22Rv1 (cell line): ENCODE measurements at regions not wholly inside any gene's neighbourhood (a gene's known extent, or its start where the extent isn't known, plus 50 kb on each side); places are given as distances from the start of the nearest gene placed in this dataset.

Source experiments
- H3K27ac ChIP-seq: fragments of 450-650 bp; 2 replicates; pipeline ENCODE4 v1.5.1; 2017
- ZFX ChIP-seq: fragments of 450-650 bp; IDR thresholded peaks from 2 replicates; pipeline ENCODE4 v1.6.1; 2017; ENCODE audit warnings: antibody characterized with exemption, borderline replicate concordance
- TF ChIP-seq, protein P1 (sequence below): fragments of 450-650 bp; IDR thresholded peaks from 2 replicates; pipeline ENCODE4 v1.5.1; 2017; ENCODE audit warnings: mild to moderate bottlenecking

DNA sequence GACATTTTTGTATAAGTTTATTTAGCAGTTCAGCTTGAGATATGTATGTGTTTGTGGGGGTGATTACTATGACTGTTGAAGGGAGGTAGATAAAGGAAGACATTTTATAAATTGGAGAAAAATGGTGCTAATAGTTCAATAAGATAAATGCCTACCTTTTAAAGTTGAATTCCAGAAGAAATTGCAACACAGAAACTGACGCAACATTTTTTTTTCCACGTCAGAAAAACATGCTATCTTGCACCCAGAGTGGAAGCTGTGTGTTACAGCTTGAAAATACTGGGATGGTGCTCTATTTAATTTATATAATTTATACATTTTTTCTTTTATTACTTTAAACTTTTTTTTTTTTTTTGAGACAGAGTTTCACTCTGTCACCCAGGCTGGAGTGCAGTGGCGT is 171.7 kb downstream of the WNT5A start:
- TF ChIP-seq, protein P1, sequence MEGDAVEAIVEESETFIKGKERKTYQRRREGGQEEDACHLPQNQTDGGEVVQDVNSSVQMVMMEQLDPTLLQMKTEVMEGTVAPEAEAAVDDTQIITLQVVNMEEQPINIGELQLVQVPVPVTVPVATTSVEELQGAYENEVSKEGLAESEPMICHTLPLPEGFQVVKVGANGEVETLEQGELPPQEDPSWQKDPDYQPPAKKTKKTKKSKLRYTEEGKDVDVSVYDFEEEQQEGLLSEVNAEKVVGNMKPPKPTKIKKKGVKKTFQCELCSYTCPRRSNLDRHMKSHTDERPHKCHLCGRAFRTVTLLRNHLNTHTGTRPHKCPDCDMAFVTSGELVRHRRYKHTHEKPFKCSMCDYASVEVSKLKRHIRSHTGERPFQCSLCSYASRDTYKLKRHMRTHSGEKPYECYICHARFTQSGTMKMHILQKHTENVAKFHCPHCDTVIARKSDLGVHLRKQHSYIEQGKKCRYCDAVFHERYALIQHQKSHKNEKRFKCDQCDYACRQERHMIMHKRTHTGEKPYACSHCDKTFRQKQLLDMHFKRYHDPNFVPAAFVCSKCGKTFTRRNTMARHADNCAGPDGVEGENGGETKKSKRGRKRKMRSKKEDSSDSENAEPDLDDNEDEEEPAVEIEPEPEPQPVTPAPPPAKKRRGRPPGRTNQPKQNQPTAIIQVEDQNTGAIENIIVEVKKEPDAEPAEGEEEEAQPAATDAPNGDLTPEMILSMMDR: no peak

DNA sequence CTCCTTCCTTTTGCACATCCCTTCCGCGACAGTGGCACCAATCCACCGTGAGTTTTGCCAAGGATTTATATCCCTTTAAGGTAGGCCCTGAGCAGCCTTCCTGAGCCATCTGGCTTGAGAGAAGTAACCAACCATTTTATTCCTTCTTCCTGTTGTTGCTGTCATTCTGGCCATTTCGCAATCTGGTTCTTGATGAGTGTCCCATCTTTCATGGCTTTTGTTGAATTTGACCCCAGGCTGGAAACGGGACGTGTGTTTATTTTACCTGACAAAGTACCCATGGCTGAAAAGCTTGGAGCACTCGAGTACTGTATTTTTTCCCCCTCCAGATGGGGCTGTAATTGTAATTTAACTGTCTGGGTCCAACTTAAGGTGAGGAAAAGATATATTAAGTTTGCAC is 173.4 kb downstream of the WNT5A start:
- no peak overlapping the region for H3K27ac ChIP-seq
- TF ChIP-seq, protein P1: no peak
- TF ChIP-seq ZFX: no peak

More for the DNA sequence above, 171.7 kb downstream of the WNT5A start:
- H3K27ac ChIP-seq: no peak overlapping the region

DNA sequence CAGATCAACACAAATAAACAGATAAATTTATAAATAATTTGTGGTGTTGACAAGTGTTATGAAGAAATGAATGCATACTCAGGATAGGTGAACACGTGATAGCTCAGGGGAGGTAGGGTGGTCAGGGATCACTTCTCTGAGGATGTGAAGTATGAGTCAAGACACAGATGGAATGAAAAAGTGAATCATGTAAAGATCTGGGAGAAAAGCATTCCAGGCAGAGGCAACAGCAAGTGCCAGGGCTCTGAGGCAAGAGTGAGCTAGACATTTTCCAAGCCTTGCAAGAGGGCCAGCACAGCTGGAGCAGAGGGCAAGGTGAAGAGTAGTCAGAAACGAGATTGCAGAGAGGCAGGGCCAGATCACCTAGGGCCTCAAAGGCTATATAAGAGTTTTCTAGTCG is 177.8 kb downstream of the WNT5A start:
- TF ChIP-seq, protein P1: no peak
- no peak for TF ChIP-seq ZFX
- H3K27ac ChIP-seq: no peak overlapping the region

DNA sequence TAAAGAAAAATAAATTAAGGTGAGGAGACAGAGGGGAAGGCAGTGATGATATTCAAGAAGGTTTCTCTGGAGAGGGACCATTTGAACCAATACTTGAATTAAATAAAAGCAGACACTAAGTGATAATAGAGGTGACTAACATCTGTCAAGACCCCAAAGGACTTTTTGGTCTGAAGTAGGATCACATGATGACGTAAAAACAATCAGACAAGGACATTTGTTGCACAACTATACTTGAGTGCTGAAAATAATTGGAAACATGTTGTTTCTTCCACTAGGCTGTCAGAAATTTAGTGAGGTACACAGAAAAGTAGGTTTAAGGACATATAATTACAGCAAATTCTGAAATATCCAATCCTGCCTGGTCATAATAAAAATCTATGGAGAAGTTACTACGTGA is 179.5 kb downstream of the WNT5A start:
- no peak overlapping the region for H3K27ac ChIP-seq
- TF ChIP-seq ZFX: no peak
- TF ChIP-seq, protein P1: no peak

DNA sequence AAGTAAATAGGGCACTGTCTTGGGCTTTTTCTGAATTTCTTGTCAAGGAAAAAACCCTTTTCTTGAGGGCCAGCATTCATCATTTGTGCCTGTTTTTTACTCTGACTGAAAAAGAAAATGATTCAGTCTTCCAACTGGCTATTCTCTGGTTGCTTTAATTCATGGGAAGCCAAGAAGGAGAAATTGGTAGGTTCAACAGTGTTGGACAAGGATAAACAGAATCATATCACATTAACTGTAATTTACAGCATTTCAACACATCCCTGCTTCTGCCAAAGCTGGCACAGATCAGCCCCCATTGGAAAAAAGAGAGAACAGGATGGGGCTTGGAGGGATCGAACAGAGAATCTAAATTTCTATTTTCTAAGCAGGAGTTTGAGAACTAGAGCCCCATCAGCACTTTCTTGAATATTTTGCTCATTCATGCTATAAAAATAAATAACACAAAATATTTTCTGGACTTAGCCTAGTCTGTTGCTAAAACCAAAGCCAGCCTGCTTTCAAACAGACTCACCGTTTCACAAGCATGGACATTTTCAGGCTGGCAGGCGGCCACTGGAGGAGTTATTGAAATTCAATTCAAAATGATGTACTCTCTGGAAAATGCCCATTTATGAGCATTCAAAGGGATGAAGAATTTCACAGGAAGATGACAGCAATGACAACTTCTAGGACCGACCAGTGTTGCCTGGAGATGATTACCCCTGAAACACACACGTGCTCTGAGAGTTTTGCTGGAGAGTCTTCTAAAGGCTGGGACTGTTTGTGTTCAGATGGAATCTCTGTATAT is 181.2 kb downstream of the WNT5A start:
- TF ChIP-seq, protein P1: no peak
- H3K27ac ChIP-seq: no peak overlapping the region

DNA sequence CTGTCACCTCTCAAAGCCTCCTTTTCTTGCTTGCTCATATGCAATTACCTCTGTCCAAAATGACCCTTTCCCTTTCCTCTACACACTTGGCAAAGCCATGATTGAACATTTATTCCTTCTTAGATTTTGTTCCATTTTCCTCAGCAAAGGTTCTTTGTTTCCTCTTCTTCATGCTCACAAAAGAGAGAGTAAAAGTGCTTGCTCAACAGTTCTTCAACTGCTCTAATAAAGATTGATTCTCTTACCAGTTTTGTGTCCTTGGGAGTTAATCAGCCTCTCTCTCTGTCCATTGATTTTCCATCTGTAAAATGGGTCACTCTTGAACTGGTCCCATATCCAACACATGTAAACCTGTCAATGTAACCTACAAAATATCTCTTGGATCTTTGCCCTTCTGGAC is 186.4 kb downstream of the WNT5A start:
- TF ChIP-seq, protein P1: no peak
- no peak for TF ChIP-seq ZFX

DNA sequence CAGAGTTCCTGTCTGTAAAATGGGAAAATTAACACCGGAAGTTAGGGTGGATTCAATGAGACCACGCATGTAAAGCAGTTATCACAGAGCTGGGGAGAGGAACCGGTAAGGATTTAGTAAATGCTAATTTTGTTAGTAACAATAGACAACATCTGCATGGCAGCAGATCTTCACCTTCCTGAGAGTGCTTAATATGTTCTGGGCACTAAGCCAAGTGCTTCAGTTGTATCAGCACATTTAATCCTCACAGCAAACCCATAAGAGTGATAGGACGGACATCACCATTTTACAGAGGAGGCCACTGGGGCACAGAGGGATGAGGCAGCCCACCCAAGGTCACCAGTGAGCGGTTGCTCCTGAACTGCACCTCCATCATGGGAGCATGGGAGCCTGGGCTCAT is 189.4 kb downstream of the WNT5A start:
- no peak overlapping the region for H3K27ac ChIP-seq
- no peak for TF ChIP-seq ZFX
- TF ChIP-seq, protein P1: no peak

More for the DNA sequence above, 186.4 kb downstream of the WNT5A start:
- H3K27ac ChIP-seq: no peak overlapping the region
